ENCODE measurements at regions not wholly inside any gene's neighbourhood (a gene's known extent, or its start where the extent isn't known, plus 50 kb on each side); places are given as distances from the start of the nearest gene placed in this dataset.

- TF ChIP-seq, protein P1, sequence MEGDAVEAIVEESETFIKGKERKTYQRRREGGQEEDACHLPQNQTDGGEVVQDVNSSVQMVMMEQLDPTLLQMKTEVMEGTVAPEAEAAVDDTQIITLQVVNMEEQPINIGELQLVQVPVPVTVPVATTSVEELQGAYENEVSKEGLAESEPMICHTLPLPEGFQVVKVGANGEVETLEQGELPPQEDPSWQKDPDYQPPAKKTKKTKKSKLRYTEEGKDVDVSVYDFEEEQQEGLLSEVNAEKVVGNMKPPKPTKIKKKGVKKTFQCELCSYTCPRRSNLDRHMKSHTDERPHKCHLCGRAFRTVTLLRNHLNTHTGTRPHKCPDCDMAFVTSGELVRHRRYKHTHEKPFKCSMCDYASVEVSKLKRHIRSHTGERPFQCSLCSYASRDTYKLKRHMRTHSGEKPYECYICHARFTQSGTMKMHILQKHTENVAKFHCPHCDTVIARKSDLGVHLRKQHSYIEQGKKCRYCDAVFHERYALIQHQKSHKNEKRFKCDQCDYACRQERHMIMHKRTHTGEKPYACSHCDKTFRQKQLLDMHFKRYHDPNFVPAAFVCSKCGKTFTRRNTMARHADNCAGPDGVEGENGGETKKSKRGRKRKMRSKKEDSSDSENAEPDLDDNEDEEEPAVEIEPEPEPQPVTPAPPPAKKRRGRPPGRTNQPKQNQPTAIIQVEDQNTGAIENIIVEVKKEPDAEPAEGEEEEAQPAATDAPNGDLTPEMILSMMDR (IDR thresholded peaks at IDR 0.05), result no peak
- TF ChIP-seq POLR2A (IDR thresholded peaks at IDR 0.05) (no peak), EP300 (IDR thresholded peaks at IDR 0.05) (no peak)
Observed at GRCh38 chrX:118179161-118179560, 62.6 kb upstream of the KLHL13 start.

All from ovary (tissue), 3 donors.